EH (cell line): ENCODE measurements at regions not wholly inside any gene's neighbourhood (a gene's known extent, or its start where the extent isn't known, plus 50 kb on each side); places are given as distances from the start of the nearest gene placed in this dataset.
"Not testable (repeated sequence)": the region's sequence is repeated elsewhere in the genome, so short reads cannot be mapped to it uniquely, and the experiment has no call there.

Experiments
- DNase-seq: peaks from one replicate; pipeline ENCODE4 v3.0.0-alpha.2; 2015; ENCODE audit warnings: low read depth

DNA sequence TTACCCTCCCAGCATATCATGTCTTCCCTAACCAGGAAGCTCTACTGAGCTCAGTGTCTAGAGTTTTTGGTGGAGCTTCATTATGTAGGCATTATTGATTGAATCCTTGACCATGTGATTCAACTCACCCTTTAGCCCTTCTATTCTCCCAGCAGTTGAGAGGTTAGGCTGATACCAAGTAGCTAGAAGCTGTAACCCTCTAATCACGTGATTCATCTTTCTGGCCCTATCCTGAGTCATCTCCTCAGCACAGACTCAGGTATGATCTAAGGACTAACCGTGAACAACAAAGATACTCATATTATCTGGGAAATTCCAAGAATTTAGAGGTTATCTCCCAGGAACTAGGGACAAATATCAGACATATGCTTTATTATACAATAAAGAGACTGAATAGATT, 625.5 kb downstream of the JRKL start:
- DNase-seq, result no peak

DNA sequence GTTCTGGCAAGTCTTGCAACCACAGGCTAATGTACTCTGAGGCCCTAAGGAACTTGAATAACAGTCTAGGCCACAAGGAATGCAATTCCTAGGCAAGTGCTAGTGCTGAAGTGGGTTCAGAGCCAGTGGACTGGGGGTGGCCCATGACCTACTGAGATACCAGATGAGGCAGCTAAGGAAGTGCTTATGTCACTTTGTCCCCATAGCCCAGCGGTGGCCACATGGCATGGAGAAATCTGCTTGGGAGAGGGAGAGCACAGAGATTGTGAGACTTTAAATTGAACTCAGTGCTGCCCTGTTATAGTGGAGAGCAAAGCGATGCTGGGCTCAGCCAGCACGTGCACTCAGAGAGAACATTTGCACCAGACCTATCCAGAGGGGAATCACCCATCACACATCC, 629.5 kb downstream of the JRKL start:
- DNase-seq, result no peak

DNA sequence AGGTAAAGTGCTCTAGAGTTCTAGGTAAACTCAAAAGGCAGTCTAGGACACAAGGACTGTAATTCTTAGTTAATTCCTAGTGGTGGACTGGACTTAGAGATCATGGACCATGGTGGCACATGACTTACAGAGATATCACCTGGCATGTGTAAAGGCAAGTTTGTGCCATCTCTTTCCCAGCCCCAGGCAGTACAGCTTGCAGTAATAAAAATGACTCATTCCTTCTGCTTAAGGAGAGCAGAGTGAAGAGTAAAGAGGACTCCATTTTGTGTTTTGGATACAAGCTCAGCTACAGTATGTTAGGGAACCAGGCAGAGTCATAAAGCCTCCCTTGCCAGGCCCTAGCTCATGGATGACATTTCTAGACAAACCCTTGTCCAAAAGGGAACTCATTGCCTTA, 629.9 kb downstream of the JRKL start:
- DNase-seq, result no peak

DNA sequence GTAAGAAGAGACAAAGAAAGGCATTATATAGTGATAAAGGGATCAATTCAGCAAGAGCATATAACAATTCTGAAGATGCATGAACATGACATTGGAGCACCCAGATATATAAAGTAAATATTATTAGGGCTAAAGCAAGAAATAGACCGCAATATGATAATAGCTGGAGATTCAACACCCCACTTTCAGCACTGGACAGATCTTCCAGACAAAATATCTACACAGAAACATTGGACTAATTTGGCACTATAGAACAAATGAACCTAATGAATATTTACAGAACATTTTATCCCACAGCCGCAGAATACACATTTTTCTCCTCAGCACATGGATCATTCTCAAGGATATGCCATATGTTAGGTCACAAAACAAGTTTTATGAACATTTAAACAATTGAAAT, 633.1 kb downstream of the JRKL start:
- no peak for DNase-seq

DNA sequence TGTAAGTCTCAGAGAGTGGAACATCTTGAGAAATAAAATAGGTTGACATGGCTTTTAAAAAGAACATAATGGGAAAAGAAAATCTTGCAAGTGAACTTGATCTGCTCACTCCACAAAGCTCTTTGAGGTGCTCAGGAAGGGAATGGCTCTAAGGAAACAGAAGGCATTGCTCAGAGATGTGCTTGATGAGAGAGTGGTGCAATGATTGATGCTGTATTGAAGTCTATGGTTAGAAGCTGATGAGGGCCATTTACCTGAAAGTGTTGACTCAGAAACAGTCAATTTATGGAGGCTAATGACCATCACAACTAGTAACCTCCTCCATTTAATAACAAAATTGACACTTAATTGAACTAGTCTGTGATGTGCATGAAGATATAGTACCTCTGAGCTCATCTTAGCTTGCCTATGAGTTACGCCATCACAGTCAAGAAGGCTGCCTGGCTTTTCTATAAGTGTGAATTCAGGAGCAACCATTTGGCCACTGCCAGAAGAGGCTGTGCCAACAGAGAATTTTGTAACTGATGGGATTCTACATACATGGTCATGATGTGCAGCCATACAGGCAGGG, 639.1 kb downstream of the JRKL start:
- no peak for DNase-seq

DNA sequence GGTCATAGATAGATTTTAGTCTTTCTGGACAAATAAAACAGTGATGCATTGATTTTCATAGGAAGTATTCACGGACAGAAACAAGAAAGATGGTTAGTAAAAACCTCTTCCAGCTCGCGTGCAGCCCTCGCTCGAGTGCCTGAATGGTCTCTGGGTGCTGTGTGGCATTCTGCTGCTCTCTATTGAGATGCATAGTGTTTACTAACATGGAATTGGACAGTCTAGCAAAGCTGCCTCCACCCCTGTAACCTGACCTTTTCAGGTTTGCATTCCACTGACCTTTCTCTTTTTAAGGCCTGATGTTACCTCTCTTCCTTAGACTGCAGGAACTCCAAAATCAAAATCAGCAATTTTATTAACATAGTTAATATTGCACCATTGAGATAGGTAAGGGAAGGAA, 643.4 kb downstream of the JRKL start:
- DNase-seq, result no peak

DNA sequence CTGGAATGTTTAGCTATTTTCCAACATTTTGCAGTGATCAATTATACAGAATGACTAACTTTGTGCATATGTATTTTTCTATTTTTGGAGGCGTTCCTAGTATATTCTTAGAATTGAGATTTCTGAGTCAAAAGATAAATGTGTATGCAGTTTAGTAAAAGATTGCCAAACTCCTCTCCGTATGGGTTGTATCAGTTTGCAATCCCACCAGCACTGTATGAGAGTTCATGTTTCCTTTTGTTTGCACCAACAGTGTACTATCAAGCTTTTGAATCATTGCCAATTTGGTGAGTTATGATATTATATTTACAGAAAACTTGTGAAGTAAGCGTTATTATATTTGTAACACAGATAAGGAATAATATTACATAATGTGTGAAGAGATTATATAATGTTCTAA, 658.7 kb downstream of the JRKL start:
- DNase-seq, result no peak

DNA sequence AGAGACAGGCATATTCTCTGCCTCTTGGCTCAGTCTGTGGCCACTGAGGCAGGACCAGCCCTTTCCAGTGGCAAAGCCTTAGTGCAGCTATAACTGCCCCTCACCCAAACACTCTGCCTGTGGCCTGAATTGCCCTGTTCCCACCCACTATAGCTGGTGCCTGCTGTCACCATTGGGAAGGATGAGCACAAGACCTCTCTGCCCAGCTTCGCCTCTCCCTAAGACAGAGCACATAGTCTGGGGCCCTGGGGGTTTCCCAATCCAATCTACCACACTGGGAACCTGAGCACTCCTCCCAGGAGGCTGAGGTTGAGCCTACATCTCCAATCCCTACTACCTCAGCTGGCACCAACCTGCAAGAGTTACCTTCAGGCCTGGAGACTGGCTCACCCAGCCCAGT, 670.4 kb downstream of the JRKL start:
- DNase-seq, result no peak

DNA sequence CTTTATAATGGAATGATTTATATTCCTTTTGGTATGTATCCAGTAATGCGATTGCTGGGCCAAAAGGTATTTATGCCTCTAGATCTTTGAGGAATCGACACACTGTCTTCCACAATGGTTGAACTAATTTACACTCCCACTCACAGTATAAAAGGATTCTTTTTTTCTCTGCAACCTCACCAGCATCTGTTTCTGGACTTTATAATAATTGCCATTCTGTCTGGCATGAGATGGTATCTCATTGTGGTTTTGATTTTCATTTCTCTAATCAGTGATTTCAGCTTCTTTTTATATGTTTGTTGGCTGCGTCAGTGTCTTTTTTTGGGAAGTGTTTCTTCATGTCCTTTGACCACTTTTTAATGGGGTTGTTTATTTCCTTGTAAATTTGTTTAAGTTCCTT, 679.3 kb downstream of the JRKL start:
- DNase-seq, result no peak

DNA sequence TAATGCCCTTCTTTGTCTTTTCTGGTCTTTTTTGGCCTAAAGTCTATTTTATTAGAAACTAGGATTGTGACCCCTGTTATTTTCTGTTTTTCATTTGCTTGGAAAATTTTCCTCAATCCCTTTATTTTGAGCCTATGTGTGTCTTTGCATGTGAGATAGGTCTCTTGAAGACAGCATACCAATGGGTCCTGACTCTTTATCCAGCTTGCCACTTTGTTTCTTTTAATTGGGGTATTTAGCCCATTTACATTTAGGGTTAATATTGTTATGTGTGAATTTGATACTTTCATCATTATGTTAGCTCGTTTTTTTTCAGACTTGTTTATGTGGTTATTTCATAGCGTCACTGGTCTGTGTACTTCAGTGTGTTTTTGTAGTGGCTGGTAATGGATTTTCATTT, 682.6 kb downstream of the JRKL start:
- DNase-seq, result no peak

DNA sequence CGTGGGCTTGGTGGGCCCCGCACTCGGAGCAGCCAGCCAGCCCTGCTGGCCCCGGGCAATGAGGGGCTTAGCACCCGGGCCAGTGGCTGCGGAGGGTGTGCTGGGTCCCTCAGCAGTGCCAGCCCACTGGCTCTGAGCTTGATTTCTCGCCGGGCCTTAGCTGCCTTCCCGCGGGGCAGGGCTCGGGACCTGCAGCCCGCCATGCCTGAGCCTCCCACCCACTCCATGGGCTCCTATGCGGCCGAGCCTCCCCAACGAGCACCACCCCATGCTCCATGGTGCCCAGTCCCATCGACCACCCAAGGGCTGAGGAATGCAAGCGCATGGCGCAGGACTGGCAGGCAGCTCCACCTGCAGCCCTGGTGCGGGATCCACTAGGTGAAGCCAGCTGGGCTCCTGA, 686.9 kb downstream of the JRKL start:
- DNase-seq, result not testable (repeated sequence)

DNA sequence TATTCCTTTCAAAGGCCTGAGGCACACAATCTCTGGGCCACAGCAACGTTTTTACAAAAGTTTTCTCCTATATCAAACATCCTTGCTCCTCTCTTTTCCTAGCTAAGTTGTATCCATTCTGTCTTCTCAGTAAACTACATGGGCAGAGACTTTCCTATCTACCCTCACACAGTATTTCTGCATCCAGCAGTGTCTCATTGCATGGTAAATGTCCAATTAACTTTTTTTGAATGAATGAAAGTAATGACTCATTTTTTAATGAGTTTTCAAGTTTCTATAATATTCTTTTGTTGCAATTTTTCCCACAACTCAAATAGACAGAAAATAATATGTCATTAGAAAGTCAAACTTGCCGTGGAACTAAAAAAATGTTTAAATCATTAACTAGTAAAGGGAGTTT, 688.6 kb downstream of the JRKL start:
- no peak for DNase-seq

DNA sequence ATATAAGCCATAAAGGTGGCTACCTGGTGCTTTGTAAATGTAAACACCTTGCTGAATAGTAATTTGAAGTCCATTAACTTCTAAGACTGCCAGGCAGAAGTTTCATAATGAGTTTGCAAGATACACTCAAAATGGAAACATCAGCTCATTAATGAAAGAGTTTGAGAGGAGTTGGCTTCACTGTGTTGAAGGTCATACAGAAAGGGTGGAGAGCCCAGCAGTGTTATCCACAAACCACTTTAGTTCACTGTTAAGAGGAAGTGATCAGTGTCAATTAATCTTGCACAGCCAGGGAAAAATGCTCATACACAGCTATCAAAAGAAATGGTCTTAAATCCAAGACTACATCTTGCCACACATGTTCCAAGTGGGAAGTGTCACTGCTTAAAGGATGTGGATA, 689.4 kb downstream of the JRKL start:
- DNase-seq, result no peak

DNA sequence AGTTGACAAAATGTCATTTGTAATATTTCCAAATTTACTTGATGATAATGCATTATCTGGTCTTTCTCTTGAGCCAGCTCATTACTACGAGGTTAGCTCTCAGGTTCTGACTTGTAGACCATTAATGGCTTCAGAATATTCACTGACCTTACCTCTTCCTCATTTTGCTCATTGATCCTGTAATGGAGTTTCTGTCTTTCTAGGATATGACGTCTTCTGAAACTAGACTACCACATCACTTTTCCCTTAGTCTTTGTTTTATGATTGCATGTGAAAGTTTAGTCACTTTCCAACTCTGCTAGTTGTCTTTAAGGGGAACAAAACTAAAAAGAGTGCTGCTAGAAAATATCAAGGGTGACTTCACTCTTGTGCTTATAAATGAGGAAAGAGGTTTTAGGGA, 697.6 kb downstream of the JRKL start:
- no peak for DNase-seq

DNA sequence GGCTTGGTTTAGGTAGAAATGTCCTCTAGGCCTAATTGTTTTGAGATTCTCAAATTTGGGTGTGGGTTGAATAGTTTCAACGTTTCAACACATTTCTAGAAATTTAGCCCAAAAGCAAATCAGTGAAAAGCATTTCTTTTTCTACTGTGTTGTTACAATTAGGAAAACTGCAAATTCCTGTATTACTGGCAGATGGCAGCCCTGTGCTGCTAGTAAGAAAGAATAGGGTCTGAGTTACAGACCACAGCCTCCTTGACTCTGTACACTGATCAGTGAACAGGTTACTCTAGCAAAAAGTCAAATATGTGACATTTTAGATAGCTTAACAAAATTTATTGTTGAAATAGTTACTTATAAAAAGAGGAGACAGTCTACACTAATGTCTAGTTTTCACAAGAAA, 703.0 kb downstream of the JRKL start:
- no peak for DNase-seq

DNA sequence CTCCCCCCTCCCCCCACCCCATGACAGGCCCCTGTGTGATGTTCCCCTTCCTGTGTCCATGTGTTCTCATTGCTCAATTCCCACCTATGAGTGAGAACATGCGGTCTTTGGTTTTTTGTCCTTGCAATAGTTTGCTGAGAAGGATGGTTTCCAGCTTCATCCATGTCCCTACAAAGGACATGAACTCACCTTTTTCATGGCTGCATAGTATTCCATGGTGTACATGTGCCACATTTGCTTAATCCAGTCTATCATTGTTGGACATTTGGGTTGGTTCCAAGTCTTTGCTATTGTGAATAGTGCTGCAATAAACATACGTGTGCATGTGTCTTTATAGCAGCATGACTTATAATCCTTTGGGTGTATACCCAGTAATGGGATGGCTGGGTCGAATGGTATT, 712.4 kb downstream of the JRKL start:
- not testable (repeated sequence) for DNase-seq

DNA sequence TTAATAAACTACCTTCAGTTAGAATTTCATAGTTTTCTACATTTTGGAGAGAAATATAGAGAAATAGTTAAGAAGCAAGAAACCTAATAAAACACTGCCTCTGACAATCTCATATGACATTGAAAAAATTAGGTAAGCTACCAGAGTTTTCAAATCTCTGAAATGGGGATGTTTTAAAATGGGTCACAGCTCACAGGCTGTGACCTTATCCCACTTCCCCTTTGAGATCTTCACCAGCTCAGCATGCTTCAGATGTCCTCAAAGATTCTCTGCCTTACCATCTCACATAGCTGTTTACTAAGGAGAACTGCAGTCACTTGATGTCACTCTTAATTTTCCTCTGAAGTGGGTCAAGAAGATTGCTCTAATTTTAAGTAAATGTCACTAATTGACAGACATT, 717.8 kb downstream of the JRKL start:
- no peak for DNase-seq

DNA sequence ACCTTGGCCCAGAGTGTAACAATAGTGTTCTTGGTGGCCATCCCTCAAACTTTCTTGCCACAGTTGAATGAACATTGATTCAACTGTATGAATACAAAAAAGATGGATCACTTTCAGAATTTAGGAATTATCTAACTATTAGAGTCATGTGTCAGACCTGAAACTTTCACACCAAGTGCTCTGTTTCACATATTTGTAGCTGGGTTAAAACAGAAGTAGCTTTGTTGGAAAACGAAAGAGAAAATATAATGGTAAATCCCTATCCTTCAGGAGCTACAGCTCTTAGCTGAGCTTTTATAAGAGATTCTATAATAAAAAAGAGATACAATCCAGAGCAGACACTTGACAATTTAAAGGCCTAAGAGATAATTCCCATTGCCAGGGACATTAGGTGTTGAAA, 719.3 kb downstream of the JRKL start:
- DNase-seq, result no peak

DNA sequence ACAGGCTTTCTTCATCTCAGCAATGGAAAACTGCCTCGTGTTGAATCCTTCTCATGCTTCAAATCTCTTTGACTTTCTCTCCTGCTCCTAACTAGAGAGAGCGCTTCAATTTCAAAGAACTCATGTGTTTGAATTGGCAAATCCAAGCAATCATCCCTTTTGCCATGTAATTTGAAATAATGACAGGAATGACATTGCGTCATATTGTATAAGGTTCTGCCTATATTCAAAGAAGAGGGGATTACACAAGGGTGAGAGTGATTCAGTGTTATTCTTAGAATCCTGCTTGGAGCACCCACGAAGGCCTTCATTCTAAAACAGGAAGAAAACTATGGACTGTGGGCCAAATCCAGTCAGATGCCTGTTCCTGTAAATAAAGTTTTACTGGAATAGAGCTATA, 720.6 kb downstream of the JRKL start:
- DNase-seq, result no peak

DNA sequence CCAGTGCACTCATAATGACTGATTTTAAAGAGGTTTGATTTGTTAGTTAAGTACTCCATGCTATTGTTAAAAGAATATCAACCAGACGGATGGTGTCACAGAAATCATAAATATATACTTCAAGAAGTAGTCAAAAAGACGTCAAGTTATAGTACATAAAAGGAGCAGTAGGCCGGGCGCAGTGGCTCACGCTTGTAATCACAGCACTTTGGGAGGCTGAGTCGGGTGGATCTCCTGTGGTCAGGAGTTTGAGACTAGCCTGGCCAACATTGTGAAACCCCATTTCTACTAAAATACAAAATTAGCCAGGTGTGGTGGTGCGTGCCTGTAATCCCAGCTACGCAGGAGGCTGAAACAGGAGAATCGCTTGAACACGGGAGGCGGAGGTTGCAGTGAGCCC, 721.7 kb downstream of the JRKL start:
- DNase-seq, result no peak

DNA sequence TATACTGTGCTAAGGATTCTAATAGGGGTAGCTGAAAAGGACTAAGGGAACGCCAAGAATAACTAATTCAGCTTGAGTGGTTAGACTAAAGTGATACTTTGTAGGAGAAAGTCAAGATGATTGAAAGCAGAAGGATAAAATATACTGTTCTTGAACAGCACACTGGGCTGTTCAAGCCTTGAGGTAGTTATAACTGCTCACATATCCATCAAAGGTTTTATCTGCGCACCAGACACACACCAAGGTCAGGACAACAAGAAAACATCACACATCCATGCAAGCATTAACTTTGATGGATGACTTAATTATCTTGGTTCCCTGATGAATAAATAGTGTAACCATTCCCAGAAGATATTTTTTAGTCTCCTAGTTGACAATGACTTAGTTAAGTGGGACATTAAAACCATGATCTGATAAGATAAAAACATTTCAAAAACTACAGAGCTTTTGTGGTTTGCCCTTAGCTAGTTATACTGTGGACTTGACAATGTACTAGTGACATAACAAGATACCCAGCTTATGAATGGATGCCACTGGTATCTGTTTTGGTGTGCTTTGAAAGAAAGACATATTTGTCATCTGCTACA, 728.9 kb downstream of the JRKL start:
- no peak for DNase-seq

DNA sequence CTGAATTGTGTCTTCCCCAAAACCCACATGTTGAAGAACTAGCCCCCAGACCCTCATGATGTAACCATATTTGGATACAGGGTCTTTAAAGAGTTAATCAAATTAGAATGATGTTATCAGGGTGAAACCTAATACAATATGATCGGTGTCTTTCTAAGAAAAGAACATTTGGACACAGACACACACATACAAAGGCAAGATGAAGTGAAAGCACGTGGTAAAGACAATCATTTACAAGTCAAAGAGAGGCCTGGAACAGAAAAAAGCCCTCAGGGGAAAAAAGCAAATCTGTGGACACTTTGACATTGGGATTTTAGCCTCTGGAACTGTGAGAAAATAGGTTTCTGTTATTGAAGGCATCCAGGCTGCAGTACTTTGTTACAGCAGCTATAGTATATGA, 733.4 kb downstream of the JRKL start:
- no peak for DNase-seq

DNA sequence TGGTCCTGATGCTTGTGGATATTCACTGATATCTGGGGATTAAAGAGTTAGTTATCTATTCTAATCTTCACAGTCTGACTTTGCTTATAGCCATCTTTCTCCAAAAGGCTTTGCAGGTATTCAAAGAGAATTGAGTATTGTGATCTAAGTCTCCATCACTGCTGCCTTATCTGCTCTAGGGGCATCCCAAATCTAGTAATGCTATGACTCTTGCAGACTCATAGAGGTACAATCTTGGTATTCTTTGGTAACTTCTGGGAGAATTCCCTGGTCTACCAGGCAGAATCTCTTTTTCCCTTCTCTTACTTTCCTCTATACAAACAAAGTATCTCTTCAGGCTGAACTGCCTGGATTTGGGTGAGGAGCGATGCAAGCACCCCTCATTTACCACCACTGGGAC, 746.3 kb downstream of the JRKL start:
- no peak for DNase-seq

DNA sequence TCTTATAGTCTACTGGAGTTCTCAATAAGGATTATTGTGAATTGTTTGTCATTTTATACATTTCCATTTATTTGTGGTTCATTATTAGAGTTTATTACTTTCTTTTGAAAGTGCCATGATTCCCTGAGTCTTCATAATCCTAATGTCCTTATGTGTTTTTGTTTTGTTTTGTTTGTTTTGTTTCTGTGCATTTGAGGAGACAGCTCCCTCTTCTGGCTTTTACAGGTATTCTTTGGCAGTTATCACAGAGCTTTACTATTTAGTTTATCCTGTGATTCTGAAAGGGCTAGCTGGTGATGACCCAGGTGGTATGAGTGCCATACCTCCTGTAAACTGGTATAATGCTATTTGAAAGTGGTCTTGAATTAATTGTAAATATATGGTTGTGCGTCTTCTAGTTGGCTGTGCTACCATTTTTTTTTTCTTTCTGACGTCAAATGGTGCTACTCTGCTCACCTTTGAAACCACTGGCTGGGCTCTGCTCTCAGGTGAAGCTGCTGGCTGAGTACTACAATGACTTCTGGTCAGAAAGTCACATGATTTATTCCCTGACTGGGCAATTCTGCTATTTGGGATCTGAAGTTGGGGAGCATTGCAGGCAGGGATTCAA, 751.2 kb downstream of the JRKL start:
- no peak for DNase-seq
